ENCODE measurements at regions not wholly inside any gene's neighbourhood (a gene's known extent, or its start where the extent isn't known, plus 50 kb on each side); places are given as distances from the start of the nearest gene placed in this dataset.

DNA sequence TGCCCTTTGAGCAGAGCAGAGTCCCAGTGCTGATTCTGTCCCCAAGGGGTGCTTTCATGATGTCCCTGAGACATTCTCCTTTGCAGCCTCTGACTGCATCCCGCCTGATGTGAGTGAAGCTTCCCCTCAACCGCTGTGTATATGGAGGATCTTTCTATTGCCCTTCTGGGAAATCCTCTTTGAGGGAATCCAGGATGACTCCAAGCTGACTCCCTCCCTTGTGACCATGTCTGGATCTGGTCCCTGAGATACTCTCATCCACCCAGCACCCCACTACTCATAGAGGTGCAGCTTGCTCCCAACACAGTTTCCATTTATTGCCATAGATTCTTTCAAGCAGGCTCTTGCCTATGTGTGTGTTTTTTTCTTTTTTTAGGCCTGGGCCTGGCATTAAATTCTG lies 216.5 kb downstream of the SEC61B start:
- TF ChIP-seq, protein P1, sequence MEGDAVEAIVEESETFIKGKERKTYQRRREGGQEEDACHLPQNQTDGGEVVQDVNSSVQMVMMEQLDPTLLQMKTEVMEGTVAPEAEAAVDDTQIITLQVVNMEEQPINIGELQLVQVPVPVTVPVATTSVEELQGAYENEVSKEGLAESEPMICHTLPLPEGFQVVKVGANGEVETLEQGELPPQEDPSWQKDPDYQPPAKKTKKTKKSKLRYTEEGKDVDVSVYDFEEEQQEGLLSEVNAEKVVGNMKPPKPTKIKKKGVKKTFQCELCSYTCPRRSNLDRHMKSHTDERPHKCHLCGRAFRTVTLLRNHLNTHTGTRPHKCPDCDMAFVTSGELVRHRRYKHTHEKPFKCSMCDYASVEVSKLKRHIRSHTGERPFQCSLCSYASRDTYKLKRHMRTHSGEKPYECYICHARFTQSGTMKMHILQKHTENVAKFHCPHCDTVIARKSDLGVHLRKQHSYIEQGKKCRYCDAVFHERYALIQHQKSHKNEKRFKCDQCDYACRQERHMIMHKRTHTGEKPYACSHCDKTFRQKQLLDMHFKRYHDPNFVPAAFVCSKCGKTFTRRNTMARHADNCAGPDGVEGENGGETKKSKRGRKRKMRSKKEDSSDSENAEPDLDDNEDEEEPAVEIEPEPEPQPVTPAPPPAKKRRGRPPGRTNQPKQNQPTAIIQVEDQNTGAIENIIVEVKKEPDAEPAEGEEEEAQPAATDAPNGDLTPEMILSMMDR (IDR thresholded peaks at IDR 0.05 in 4 of 5, conservative IDR thresholded peaks at IDR 0.05 in 1 of 5), result no peak
- TF ChIP-seq POLR2A (IDR thresholded peaks at IDR 0.05), result no peak
